Testis (tissue), 2 donors: ENCODE measurements at regions not wholly inside any gene's neighbourhood (a gene's known extent, or its start where the extent isn't known, plus 50 kb on each side); places are given as distances from the start of the nearest gene placed in this dataset.

Experiments
- CTCF ChIP-seq, 3 experiments: fragments of 450-650 bp in 2 of 3; fragments of 200-600 bp in 1 of 3; sonication (generic) in 1 of 3; IDR thresholded peaks; one replicate each; pipeline ENCODE4 v1.5.1; 2016 to 2019; ENCODE audit warnings: antibody characterized with exemption in 3 of 3, mild to moderate bottlenecking in 2 of 3, moderate library complexity in 1 of 3
- POLR2A ChIP-seq: fragments of 450-650 bp; IDR thresholded peaks from one replicate; pipeline ENCODE4 v1.6.1; 2017; ENCODE audit warnings: antibody characterized with exemption, mild to moderate bottlenecking, moderate library complexity

DNA sequence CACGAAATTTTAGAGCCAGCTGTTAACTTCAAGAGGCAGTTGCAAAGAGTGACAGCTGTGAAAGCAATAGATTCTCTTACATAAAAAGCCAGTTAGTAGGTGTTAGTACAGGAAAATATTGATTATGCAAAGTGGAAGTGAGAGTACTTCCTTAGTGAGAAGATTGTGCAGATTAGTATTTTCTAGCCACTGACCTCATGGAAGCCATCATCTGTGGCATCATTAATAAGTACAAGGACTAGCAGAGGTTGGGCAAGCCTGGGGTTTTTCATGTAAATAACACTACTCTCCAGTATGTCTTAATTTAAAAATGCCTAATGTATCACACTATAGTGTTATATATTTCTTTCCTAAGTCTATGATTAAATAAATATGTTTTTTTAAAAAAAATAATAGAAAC is 166.2 kb upstream of the DTNA start:
- TF ChIP-seq CTCF (IDR thresholded peaks at IDR 0.05) = no peak
- TF ChIP-seq POLR2A = no peak
